LNCaP clone FGC (cell line): ENCODE measurements at regions not wholly inside any gene's neighbourhood (a gene's known extent, or its start where the extent isn't known, plus 50 kb on each side); places are given as distances from the start of the nearest gene placed in this dataset.

Source experiments
- DNase-seq: peaks from one replicate; pipeline ENCODE4 v3.0.0-alpha.2; 2011; ENCODE audit warnings: low read depth
- H3K4me3 ChIP-seq: 2 replicates; pipeline ENCODE4 v1.5.1; 2011; ENCODE audit warnings: mild to moderate bottlenecking, low read depth, low read length, control low read depth
- TF ChIP-seq, protein P1 (sequence below): IDR thresholded peaks from 2 replicates; pipeline ENCODE4 v1.5.1; 2012; ENCODE audit warnings: mild to moderate bottlenecking; ENCODE audit not compliant: control insufficient read depth, insufficient read depth; ENCODE audit errors: extremely low read depth

DNA sequence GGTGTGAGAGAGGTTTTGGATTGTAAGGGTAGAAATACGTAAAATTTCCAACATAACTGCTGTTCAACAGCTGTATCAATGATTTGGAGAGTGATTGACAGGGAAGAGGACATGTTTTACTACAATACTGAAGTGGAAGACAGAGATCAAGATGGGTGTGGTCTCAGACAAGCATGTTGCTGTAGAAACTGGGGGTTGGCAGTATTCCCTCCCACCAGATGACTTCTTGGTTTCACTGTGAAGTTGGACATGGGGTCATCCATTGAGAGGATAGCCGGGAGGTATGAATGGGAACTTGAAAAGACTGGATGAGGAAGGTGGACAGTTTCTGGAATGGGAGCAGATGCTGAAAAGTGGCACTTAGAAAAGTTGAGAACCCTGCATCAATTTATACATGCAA is 95.3 kb upstream of the HDAC9 start:
- H3K4me3 ChIP-seq = no peak overlapping the region
- no peak for DNase-seq
- TF ChIP-seq, protein P1, sequence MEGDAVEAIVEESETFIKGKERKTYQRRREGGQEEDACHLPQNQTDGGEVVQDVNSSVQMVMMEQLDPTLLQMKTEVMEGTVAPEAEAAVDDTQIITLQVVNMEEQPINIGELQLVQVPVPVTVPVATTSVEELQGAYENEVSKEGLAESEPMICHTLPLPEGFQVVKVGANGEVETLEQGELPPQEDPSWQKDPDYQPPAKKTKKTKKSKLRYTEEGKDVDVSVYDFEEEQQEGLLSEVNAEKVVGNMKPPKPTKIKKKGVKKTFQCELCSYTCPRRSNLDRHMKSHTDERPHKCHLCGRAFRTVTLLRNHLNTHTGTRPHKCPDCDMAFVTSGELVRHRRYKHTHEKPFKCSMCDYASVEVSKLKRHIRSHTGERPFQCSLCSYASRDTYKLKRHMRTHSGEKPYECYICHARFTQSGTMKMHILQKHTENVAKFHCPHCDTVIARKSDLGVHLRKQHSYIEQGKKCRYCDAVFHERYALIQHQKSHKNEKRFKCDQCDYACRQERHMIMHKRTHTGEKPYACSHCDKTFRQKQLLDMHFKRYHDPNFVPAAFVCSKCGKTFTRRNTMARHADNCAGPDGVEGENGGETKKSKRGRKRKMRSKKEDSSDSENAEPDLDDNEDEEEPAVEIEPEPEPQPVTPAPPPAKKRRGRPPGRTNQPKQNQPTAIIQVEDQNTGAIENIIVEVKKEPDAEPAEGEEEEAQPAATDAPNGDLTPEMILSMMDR = no peak

DNA sequence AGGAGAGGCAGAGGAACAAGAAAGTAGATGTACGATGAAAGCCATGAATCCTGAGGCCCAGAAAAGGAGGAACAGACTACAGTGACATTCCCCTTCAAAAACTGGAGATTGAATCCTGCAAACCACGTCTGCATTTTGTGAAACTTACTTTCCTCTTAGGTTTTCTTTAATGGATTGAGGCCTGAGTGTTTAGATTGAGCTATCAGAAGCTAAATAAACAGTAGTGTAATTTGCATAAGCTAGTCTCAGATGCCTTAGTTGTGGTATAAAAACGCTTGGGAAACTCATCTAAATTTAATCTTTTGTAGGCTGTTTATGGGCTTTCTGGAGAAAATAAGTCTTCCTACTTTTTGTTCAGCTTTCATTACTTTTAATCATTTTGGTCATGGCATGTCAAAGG is 94.8 kb upstream of the HDAC9 start:
- no peak overlapping the region for H3K4me3 ChIP-seq
- TF ChIP-seq, protein P1 = no peak
- DNase-seq = no peak

- no peak overlapping the region for H3K4me3 ChIP-seq
- TF ChIP-seq, protein P1 = no peak
- no peak for DNase-seq
Observed at GRCh38 chr7:18401757-18402156, 93.8 kb upstream of the HDAC9 start.

- H3K4me3 ChIP-seq = no peak overlapping the region
- DNase-seq = no peak
- TF ChIP-seq, protein P1 = no peak
Observed at GRCh38 chr7:18402488-18403183, 92.9 kb upstream of the HDAC9 start.

DNA sequence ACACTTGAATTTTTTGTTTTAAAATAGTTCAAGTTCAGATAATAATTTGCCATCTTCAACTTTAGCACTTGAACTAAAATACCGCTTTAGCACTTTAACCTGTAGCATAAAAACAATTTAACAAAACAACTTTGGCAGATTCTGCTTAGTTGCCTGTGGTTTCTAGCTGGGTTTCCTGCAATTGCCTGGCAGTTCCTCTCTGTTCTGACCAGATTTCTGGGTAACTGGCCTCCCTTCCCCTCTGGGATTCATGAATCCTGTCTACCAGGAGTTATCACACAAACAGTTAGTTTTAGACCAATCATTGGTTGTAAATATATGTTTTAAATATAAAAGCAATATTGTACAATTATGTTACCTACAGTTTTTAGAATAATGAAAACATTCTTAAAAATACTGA is 89.8 kb upstream of the HDAC9 start:
- TF ChIP-seq, protein P1 = no peak
- no peak for DNase-seq
- H3K4me3 ChIP-seq = no peak overlapping the region

DNA sequence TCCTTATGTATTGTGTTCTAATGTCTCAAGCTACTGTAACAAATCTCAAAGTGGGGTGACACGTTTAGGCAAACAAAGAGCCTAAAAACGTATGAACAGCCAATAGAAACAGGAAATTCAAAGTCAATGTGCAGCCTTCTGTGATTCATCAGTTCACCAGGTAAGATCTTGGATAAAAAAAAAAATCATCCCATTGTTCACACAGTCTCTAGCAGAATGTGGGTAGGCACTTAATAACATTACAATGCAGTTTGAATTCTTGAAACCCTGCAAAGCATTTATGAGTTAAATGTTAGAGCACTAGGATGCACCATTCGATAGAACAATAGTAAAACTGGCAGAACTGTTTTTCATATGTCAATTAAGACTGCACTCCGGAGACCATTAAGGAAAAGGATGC is 88.2 kb upstream of the HDAC9 start:
- TF ChIP-seq, protein P1 = no peak
- no peak overlapping the region for H3K4me3 ChIP-seq
- DNase-seq = no peak

GRCh38 chr7:18408461-18408860 is 87.1 kb upstream of the HDAC9 start:
- H3K4me3 ChIP-seq = no peak overlapping the region
- TF ChIP-seq, protein P1 = no peak
- no peak for DNase-seq
